ENCODE measurements at regions not wholly inside any gene's neighbourhood (a gene's known extent, or its start where the extent isn't known, plus 50 kb on each side); places are given as distances from the start of the nearest gene placed in this dataset.

DNA sequence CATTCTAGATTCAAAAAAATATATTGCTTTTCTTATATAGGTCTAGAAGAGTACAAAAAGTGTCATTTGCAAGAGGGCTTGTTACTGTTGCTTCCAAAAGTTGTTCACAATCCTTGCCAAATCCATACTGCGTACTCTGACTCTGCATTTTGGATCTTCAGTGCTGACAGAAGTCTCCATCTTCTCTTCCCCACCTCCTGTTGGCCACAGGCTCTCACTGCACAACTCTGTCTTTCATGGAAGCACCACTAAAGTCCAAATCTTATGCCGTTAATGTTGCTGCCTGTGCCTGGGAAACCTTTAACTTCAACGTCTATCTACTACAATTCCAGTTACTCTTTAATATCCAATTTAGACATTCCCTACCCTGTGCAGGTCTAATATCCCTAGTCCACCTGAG is 419.9 kb downstream of the NR2F2 start:
- H3K27me3 Mint-ChIP-seq (ENCODE audit: low read depth in 3 of 3): no peaks in the 10 kb centered on the region
- no peaks in the 10 kb centered on the region for H3K36me3 Mint-ChIP-seq
- H3K9me3 Mint-ChIP-seq: peaks cover 0 to 6% (median 2%) of the 10 kb centered on the region in 6 donors
- no peak overlapping the region for H3K27ac Mint-ChIP-seq
- DNase-seq: no peak
- H3K4me3 Mint-ChIP-seq: no peak overlapping the region
- no peaks in the 10 kb centered on the region for H3K4me1 Mint-ChIP-seq

- H3K4me3 Mint-ChIP-seq: no peak overlapping the region
- no peaks in the 10 kb centered on the region for H3K27me3 Mint-ChIP-seq (ENCODE audit: low read depth in 3 of 3)
- no peaks in the 10 kb centered on the region for H3K4me1 Mint-ChIP-seq
- no peaks in the 10 kb centered on the region for H3K36me3 Mint-ChIP-seq
- no peak overlapping the region for H3K27ac Mint-ChIP-seq
- DNase-seq: no peak
- H3K9me3 Mint-ChIP-seq: peaks cover 0 to 10% (median 4%) of the 10 kb centered on the region in 6 donors
These were observed 425.6 kb downstream of the NR2F2 start for GRCh38 chr15:96756146-96756545.

DNA sequence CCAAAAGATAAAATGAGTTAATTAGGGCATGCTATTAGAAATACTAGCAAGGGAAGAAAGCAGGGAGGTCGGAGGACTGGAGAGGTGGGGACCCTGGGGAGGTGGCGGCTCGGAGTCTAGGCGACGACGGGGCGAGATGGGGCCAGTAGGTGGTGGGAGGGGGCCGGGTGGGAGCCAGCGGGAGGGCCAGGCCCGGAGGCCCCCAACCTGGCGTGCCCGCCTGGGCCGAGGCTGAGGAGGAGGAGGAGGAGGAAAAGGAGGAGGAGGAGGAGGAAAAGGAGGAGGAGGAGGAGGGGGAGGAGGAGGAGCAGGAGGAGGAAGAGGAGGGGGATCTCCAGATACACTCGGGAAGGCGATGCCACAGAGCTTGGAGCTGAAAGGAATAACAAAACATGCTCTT is 426.2 kb downstream of the NR2F2 start:
- Mint-ChIP-seq H3K4me3 (no peak overlapping the region), H3K36me3 (no peaks in the 10 kb centered on the region), H3K27me3 (ENCODE audit: low read depth in 3 of 3) (no peaks in the 10 kb centered on the region), H3K27ac (no peak overlapping the region), H3K9me3 (peaks cover 0 to 10% (median 4%) of the 10 kb centered on the region in 6 donors), H3K4me1 (no peaks in the 10 kb centered on the region)
- DNase-seq: no peak

DNA sequence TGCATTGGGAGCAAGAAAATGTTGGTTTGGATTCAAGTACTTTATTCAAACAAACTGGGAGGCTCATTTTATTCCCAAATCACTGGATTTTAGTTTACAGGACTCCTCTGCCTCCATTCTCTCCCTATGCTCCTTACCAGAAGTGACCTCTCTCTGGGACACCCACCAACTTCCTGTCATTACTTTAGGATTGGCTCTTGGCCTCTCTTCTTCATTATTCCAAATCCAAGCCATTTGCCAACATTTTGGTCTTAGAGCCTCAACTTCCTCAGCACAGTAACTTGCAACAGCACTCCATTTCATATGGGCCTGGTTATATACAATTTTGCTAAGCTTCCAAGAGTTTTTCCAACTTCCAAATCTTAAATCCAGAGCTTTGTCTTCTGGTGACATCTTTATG is 432.1 kb downstream of the NR2F2 start:
- no peaks in the 10 kb centered on the region for H3K36me3 Mint-ChIP-seq
- H3K4me3 Mint-ChIP-seq: no peak overlapping the region
- H3K4me1 Mint-ChIP-seq: no peaks in the 10 kb centered on the region
- no peak for DNase-seq
- no peak overlapping the region for H3K27ac Mint-ChIP-seq
- peaks cover 0 to 5% (median 0%) of the 10 kb centered on the region in 6 donors for H3K9me3 Mint-ChIP-seq
- peaks cover 0 to 2% (median 0%) of the 10 kb centered on the region in 3 donors for H3K27me3 Mint-ChIP-seq (ENCODE audit: low read depth in 3 of 3)

GRCh38 chr15:96764501-96764900 is 434.0 kb downstream of the NR2F2 start:
- Mint-ChIP-seq H3K36me3 (no peaks in the 10 kb centered on the region), H3K4me1 (no peaks in the 10 kb centered on the region), H3K4me3 (no peak overlapping the region), H3K9me3 (peaks cover 0 to 2% (median 0%) of the 10 kb centered on the region in 6 donors), H3K27me3 (ENCODE audit: low read depth in 3 of 3) (peaks cover 0 to 4% (median 0%) of the 10 kb centered on the region in 3 donors), H3K27ac (no peak overlapping the region)
- no peak for DNase-seq

GRCh38 chr15:96764946-96765345 is 434.4 kb downstream of the NR2F2 start:
- no peaks in the 10 kb centered on the region for H3K36me3 Mint-ChIP-seq
- H3K4me1 Mint-ChIP-seq: no peaks in the 10 kb centered on the region
- H3K9me3 Mint-ChIP-seq: peaks cover 0 to 2% (median 0%) of the 10 kb centered on the region in 6 donors
- no peak overlapping the region for H3K27ac Mint-ChIP-seq
- H3K27me3 Mint-ChIP-seq (ENCODE audit: low read depth in 3 of 3): peaks cover 0 to 5% (median 0%) of the 10 kb centered on the region in 3 donors
- no peak for DNase-seq
- no peak overlapping the region for H3K4me3 Mint-ChIP-seq

DNA sequence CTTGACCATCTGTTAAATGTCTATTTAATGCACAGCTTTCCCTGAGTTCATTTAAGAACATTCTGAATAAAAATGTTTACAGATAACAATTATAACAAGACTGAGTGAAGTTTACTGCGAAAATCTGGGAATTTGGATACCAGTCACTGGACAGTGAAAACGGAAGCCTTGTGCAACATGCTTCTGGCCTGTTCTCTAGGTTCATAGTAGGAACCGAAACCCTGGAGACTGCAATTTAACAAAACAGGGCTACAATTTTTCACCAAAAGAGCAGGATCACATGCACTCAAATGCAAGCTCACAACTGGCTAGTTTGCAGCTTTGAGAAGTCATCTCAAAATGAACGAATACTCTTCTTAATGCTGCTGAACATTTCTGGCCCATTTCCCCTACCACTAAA is 435.9 kb downstream of the NR2F2 start:
- peaks cover 0 to 5% (median 0%) of the 10 kb centered on the region in 3 donors for H3K27me3 Mint-ChIP-seq (ENCODE audit: low read depth in 3 of 3)
- H3K4me3 Mint-ChIP-seq: no peak overlapping the region
- H3K4me1 Mint-ChIP-seq: no peaks in the 10 kb centered on the region
- no peak for DNase-seq
- H3K36me3 Mint-ChIP-seq: no peaks in the 10 kb centered on the region
- peaks cover 0 to 3% (median 0%) of the 10 kb centered on the region in 6 donors for H3K9me3 Mint-ChIP-seq
- H3K27ac Mint-ChIP-seq: no peak overlapping the region

DNA sequence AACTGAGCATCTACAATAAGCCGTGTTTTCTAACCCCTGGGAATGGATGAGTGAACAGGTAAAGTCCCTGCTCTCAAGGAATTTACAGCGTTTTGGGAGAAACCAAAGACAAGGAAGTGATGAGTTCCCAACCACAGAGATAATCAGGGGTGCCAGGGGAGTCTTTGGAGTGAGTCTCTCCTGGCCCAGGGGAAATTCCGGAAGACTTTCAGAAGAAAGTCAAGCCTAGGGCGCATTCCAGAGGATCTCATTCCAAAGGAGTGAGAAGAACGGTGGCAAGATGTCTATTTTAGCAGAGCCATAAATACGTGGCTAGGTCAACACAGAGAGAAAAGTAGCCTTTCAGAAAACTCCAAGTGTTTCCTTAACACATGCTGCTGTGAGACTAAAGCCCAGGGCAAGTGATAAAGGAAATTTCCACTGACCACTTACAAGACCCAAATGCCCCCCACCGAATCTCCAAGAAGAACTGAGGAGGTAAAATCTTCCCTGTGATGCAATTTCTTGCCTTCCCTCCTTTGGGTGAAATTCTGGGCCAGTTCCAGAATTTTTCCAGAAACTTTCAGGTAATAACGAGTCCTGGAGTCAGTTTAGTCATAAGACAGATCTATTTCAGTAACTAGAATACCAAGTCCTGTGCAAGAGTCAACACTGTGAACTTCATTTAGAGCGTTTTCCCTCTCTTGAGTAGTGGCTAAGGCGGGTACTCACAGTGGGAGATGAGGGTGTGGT is 437.4 kb downstream of the NR2F2 start:
- no peaks in the 10 kb centered on the region for H3K36me3 Mint-ChIP-seq
- H3K27me3 Mint-ChIP-seq (ENCODE audit: low read depth in 3 of 3): peaks cover 0 to 5% (median 0%) of the 10 kb centered on the region in 3 donors
- H3K4me1 Mint-ChIP-seq: no peaks in the 10 kb centered on the region

GRCh38 chr15:96768435-96768789 is 437.9 kb downstream of the NR2F2 start:
- peaks cover 0 to 4% (median 0%) of the 10 kb centered on the region in 6 donors for H3K9me3 Mint-ChIP-seq
- peaks cover 0 to 5% (median 0%) of the 10 kb centered on the region in 3 donors for H3K27me3 Mint-ChIP-seq (ENCODE audit: low read depth in 3 of 3)
- H3K36me3 Mint-ChIP-seq: no peaks in the 10 kb centered on the region
- no peaks in the 10 kb centered on the region for H3K4me1 Mint-ChIP-seq
- DNase-seq: no peak
- no peak overlapping the region for H3K27ac Mint-ChIP-seq
- no peak overlapping the region for H3K4me3 Mint-ChIP-seq

More for the DNA sequence above, 437.4 kb downstream of the NR2F2 start:
- Mint-ChIP-seq H3K9me3 (peaks cover 0 to 4% (median under 1%) of the 10 kb centered on the region in 6 donors), H3K27ac (no peak overlapping the region), H3K4me3 (no peak overlapping the region)
- DNase-seq: no peak

DNA sequence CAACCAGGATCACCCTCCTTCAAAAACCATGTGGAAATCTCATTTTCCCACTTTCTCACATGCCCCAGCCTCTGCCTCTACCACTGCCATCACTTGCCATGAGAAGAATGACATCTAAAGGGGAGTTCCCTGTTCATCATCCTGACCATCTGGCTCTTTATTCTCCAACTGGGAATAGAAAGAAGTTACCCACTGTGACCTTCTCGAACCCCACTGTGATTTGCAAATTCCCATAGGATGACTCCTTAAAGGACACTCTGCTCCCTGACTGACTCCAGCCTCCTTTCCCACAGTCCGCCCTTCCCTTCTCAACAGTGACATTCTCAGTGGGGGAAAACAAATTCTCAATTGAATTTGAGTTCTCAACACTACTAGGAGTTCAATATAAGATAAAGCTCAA is 440.5 kb downstream of the NR2F2 start:
- Mint-ChIP-seq H3K27me3 (ENCODE audit: low read depth in 3 of 3) (peaks cover 0 to 3% (median 0%) of the 10 kb centered on the region in 3 donors), H3K36me3 (no peaks in the 10 kb centered on the region), H3K27ac (no peak overlapping the region), H3K4me3 (no peak overlapping the region), H3K4me1 (no peaks in the 10 kb centered on the region), H3K9me3 (peaks cover 0 to 4% (median under 1%) of the 10 kb centered on the region in 6 donors)
- DNase-seq: no peak

DNA sequence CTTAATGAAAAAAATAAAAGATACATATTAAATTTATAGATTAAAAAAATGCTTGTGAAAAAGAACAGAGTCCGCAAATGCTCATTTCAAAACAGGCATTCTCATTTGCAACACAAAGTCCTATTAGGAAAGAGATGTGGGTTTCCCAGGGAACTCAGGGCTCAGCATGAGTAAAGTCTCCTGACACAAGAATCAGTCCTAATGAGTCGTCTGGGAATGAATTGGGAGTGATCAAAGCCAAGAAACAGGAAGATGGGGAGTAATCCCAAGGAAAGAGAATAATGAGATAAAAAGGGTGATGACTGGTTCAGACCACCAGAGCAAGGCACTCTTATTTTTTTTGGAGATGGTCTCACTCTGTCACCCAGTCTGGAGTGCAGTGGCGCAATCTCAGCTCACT is 443.7 kb downstream of the NR2F2 start:
- Mint-ChIP-seq H3K27me3 (ENCODE audit: low read depth in 3 of 3) (peaks cover 0 to 3% (median 0%) of the 10 kb centered on the region in 3 donors), H3K4me3 (no peak overlapping the region), H3K4me1 (no peaks in the 10 kb centered on the region), H3K36me3 (no peaks in the 10 kb centered on the region), H3K27ac (no peak overlapping the region), H3K9me3 (peaks cover 0 to 8% (median 2%) of the 10 kb centered on the region in 6 donors)
- DNase-seq: no peak

GRCh38 chr15:96783746-96784145 is 453.2 kb downstream of the NR2F2 start:
- Mint-ChIP-seq H3K9me3 (peaks cover 0 to 6% (median under 1%) of the 10 kb centered on the region in 6 donors), H3K27me3 (ENCODE audit: low read depth in 3 of 3) (peaks cover 0 to 4% (median 4%) of the 10 kb centered on the region in 3 donors), H3K4me1 (no peaks in the 10 kb centered on the region), H3K4me3 (no peak overlapping the region), H3K36me3 (no peaks in the 10 kb centered on the region), H3K27ac (no peak overlapping the region)
- no peak for DNase-seq

- DNase-seq: no peak
- Mint-ChIP-seq H3K36me3 (no peaks in the 10 kb centered on the region), H3K4me1 (no peaks in the 10 kb centered on the region), H3K27ac (no peak overlapping the region), H3K27me3 (ENCODE audit: low read depth in 3 of 3) (peaks cover 1 to 4% (median 3%) of the 10 kb centered on the region in 3 donors), H3K9me3 (peaks cover 0 to 4% (median 0%) of the 10 kb centered on the region in 6 donors), H3K4me3 (no peak overlapping the region)
These were observed 459.5 kb downstream of the NR2F2 start for GRCh38 chr15:96790004-96790403.

DNA sequence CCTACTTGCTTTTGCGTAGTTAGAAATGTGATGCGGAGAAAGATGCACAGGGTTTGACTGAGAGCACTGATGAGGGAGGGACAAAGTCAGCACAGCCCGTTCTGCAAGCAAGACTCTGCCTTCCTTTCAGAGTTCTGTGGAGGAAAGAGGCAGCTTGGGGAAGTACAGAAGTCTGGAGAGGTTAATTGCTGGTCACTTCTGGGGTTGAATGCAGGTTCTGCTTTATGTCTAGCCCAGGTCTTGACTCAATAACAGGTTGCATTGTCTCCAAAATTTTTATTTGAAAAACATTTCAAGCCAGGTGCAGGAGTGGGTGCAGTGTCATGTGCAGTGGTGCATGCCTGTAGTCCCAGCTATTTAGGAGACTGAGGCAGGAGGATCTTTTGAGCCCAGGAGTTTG is 461.7 kb downstream of the NR2F2 start:
- Mint-ChIP-seq H3K27ac (no peak overlapping the region), H3K27me3 (ENCODE audit: low read depth in 3 of 3) (peaks cover 0 to 3% (median 0%) of the 10 kb centered on the region in 3 donors), H3K9me3 (peaks cover 0 to 1% (median 0%) of the 10 kb centered on the region in 6 donors), H3K4me3 (no peak overlapping the region), H3K4me1 (no peaks in the 10 kb centered on the region), H3K36me3 (no peaks in the 10 kb centered on the region)
- no peak for DNase-seq

DNA sequence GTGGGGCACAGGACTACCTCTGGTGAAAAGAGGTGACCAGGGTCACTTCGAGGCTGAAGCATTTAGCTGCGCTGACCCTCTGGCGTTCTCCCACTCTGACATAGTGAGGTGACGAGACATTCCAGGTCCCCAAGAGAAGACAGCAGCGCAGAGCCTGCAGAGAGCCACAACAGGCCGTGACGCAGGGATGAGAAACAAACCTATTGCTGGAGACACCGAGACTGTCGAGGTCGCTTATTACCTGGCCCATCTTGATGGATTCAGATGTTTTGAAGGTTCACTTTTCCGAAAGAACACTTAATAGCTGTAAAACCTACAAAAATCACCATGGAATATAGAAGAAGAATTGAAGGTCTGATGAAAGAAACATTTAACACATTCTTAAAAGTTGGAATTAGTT is 466.3 kb downstream of the NR2F2 start:
- no peak for DNase-seq
- no peak overlapping the region for H3K27ac Mint-ChIP-seq
- no peaks in the 10 kb centered on the region for H3K36me3 Mint-ChIP-seq
- H3K4me1 Mint-ChIP-seq: no peaks in the 10 kb centered on the region
- no peak overlapping the region for H3K4me3 Mint-ChIP-seq
- H3K27me3 Mint-ChIP-seq (ENCODE audit: low read depth in 3 of 3): peaks cover 2 to 5% (median 4%) of the 10 kb centered on the region in 3 donors
- peaks cover 0 to 6% (median under 1%) of the 10 kb centered on the region in 6 donors for H3K9me3 Mint-ChIP-seq

Data from immature natural killer cell (primary cell).